ENCODE measurements at regions not wholly inside any gene's neighbourhood (a gene's known extent, or its start where the extent isn't known, plus 50 kb on each side); places are given as distances from the start of the nearest gene placed in this dataset.
"Not testable (repeated sequence)": the region's sequence is repeated elsewhere in the genome, so short reads cannot be mapped to it uniquely, and the experiment has no call there.

DNA sequence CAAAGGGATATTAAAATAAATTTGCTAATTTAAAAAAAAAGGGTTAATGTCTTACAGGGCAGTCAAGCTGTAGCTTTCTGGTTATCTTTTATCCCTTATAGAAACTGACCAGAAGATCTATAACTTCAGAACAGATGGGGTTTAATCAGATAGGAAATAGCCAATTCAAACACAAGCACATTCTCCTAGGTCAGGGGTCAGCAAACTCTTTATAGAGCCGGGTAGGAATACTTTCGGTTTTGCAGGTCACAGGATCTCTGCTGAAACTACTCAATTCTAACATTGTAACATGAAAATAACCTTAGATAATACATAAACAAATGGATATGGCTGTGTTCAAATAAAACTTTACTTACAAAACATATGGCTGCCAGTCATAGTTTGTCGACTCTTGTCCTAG lies 479.8 kb downstream of the ADRA2A start:
- no peak for DNase-seq (ENCODE audit: insufficient read length, low spot score)
- FAIRE-seq, result no peak

DNA sequence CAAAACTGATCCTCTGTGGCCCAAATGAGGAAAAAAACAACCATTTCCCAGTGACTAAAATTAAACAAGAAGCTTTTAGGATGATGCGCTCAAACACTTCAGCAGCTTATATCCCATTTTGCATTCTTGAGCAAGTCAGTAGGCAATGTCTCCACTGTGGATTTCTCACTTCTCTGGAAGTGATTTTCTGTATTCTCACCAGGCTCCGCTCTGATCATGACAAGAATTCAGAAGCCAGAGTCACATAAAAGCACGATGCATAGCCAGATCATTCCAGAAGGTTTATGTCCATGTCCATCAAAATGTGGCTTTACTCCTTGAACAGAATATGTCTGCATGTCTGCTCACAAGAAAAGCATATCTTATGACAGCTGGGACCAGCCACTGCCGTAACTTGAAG lies 481.4 kb downstream of the ADRA2A start:
- DNase-seq (ENCODE audit: insufficient read length, low spot score) (no peak), FAIRE-seq (no peak)

DNA sequence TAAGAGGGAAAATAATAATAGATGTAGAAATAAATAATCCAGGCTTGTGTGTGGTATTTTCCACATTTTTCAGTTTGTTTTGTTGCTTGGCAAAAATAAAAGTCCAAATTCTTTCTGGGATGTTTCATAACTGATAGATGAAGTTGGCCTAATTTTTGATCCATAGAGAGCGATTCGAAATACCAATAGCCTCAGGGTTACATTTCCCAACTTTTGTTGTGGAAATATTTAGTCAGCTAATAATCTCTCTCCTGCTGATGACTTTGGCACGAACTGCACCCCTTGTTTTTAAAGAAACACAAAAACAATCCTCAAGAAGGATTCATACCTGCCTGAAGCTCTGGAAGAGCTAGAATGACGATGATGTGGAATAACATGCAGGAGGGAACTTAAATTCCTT lies 483.2 kb downstream of the ADRA2A start:
- DNase-seq (ENCODE audit: insufficient read length, low spot score) (no peak), FAIRE-seq (no peak)

DNA sequence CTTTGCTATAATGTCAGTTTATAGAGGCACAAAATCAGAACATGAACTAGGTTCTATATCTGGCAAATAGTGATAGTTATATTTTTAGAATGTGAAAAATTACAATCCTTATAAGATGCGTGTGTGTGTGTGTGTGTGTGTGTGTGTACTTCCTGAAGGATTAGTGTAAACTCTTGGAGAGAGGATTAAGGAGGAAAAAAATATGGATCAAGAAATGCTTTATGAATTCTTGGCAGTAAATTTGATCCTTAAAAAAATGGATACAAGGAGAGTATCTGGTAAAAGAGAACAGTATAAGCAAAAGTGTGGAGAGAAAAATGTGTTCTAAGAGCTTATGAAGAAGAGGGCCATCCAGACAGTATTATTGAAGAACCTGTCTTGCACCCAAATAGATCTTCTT lies 484.3 kb downstream of the ADRA2A start:
- no peak for DNase-seq (ENCODE audit: insufficient read length, low spot score)
- FAIRE-seq, result no peak

DNA sequence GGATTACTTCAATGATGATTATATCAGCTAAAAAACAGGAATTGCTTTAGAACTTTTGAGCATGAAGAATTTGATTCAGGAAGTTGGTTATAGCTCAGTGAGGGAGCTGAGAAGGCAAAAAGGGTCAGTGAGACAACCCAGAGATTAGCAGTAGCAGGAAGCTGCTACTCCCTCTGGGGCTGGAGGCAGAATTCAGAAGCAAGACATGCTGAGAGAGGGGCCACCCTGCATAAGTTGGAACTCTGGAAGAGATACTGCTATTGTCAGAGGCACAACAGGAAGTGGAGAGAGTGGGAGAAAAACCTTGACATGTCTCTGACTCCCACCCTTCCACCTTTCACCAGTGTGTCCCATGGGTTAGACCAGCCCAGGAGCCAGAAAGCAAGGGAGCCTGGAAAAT lies 488.7 kb downstream of the ADRA2A start:
- DNase-seq (ENCODE audit: insufficient read length, low spot score), result no peak

DNA sequence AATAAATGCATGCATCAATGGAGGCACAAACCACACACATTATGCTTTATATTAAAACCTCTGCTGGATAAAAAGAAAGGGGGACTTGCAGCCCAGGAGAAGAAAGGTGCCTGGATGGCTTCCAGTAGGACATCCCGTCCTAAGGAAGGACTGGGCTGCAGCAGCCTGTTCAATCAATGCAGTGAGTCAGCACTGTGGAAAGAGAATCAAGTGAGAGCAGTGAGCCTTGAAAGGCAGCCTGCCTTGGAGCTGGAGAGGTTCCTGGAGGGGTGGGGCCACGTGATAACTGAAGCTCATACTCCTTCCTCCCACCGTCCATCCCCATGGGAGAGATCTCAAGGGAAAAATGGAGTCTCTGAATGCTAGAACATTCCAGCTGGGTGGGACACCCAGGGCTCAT lies 501.2 kb downstream of the ADRA2A start:
- DNase-seq (ENCODE audit: insufficient read length, low spot score) (no peak), FAIRE-seq (no peak)

More for the DNA sequence above, 488.7 kb downstream of the ADRA2A start:
- no peak for FAIRE-seq

DNA sequence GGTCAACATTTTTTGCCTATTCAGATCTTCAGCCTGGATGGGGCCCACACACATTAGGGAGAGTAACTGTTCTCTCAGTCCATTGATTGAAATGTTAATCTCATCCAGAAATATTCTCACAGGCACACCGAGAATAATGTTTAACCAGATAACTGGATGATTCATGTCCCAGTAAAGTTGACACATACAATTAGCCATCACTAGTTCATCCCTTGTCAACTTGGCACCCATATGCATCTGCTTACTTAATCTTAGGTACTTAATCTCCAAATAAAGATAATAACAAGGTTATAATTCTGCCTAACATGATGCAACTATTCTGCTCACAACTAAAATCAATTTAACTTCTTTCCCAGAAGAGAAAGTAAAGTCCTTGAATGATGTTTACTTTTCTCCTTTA lies 502.6 kb downstream of the ADRA2A start:
- DNase-seq (ENCODE audit: insufficient read length, low spot score) (no peak), FAIRE-seq (no peak)

DNA sequence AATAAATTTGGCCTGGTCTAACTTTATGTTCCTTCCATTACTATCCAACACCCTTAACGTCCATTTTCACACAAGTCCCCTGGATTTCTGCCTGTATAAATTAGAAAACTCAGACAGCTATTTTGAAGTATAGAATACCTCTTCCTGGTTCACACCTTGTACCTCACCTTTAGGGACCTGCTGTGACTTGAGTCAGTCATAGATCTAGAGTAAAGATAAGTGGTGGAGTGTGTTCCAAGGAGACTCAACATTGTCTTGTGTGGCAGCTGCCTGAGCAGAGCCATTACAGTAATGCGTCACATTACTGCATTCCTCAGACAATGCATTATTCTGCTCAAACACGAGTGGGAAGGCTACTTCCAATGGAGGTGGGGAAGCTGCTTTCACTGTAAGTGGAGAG lies 513.9 kb downstream of the ADRA2A start:
- DNase-seq (ENCODE audit: insufficient read length, low spot score) (no peak), FAIRE-seq (no peak)

DNA sequence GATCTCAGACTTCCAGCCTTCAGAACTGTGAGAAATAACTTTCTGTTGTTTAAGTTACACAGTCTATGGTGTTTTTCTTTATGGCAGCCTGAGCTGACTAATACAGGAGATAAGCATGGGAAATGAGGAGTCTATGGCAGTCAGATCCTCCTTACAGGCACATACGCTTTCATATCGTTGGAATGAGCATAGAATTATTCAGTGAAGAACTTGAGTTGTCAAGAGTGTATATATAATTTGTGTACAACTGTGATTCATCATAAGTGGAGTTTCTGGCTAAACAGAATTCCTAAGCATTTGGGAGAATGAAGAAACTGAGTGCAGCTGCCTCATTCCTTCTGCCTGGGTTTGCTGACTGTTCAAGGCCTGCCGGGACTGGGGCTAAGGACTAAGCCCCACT lies 516.7 kb downstream of the ADRA2A start:
- FAIRE-seq, result no peak
- no peak for DNase-seq (ENCODE audit: insufficient read length, low spot score)

DNA sequence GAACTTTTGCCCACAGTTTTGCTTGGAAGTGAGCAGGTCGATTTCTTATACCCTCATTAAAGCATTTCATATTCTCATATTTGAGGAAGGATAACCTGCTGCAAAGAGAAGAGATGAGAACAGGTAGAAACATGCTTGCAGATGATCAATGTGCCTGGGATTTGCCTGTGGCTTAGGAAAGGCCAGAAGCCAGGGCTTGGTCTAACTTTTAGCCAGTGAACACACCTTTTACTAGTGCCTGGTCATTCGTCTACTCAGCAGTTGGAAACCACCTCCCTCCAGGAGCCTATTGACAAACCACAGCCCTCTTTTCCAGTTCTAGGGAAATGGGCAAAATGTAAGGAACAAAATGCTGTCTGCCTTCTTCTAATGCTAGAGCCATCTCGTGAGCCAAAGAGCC lies 518.3 kb downstream of the ADRA2A start:
- no peak for FAIRE-seq
- DNase-seq (ENCODE audit: insufficient read length, low spot score), result no peak

DNA sequence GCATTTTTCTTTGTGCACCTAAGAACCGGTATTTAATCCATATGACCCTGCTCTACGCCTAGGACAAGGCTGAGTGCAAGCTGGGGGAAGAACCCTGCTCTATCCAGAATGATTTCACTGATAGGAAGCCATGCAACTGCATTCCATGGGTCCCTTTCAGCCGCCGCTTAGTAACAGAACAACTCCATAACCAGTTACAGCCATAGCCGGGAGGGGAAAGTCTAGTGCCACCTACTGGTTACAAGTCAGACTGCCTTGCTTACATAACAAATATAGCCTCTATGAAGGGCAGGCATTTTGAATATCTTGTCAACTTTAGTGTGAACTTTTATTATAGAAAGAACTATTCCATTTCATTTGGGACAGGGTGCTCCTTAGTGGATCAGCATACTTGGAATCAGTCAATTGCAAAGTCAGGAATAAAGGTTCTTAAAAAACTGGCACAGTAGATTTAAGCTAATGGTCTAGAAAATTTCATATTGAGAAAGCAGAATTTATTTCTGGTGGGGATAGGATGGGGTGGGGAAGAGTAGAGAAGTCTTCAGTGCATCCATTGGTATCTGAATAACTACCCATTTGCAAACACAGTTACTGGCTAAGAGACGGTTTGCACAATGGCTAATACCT lies 521.7 kb downstream of the ADRA2A start:
- DNase-seq (ENCODE audit: insufficient read length, low spot score) (peak; percentile 27), FAIRE-seq (peak; percentile 76)

DNA sequence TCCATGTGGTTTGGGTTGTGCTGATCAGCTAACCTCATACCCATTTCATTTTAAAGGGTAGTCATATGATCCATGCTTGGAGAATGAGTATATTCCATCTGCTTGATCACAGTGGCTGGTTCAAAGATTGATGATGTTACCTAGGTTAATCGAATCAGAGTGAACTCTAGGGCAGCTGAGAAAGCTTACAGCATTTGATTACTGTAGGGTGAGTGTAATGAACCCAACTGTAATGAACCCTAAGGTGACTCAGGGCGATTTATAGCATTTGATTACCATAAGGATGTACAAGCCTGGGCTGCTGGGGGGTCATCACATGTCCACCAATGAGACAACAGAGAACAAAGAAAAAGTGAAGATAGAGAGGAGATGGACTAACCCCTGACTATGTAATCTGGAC lies 523.1 kb downstream of the ADRA2A start:
- FAIRE-seq (no peak), DNase-seq (ENCODE audit: insufficient read length, low spot score) (no peak)

DNA sequence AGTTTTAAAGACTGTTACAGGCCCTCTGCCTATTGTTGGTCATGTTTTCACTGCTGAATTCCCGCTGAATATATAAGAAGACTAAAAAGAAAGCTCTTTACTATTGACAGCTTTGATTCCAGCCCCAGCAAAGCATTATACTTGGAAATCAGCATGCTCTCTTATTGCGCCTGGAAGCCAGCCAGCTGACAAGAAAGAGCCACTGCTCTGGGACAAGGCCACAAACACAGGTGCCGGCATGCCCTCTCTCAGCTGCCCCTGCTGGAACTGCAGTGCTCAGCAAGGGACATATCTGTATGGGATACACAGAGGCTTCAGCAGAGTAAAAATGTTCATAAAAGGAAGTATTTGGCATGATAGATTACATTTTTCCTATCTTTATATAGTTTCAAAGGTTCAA lies 523.9 kb downstream of the ADRA2A start:
- DNase-seq (ENCODE audit: insufficient read length, low spot score), result no peak

DNA sequence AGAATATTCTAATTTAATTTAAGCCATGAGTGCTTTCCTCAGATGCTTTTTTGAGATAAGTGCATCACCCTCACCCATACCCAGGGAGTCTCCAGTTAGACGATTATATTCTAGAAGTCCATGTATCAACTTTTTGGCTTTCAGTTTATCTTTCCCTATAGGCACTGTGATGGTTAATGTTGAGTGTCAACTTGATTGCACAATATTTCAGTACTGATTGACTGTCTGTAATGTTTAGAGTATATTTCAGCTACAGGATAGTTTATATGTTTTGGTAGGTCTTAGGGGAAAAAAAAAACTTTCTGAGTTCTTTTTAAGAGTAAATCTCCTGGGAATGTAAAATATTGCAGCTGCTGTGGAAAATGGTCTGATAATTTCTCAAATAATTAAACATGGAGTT lies 535.4 kb downstream of the ADRA2A start:
- DNase-seq (ENCODE audit: insufficient read length, low spot score) (no peak), FAIRE-seq (no peak)

More for the DNA sequence above, 523.9 kb downstream of the ADRA2A start:
- FAIRE-seq, result no peak

DNA sequence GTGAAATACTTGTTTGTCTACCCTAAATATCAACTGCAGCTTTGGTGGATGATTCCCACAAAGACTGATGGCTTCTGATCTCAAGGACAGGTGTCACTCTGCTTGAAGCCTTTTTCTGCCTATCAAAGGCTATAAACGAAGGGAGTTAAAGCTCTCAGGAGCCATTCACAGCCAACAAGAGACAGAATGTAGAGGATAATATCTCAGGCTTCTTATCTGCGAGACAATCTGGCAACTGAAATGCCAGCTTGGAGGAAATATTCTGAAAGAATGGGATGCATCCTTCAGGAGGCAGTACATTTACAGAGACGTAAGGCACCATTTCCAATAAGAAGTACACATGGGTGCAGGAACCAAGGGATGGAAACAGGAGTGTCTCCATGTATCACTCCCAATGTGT lies 549.4 kb downstream of the GPAM start:
- DNase-seq (ENCODE audit: insufficient read length, low spot score) (no peak), FAIRE-seq (no peak)

DNA sequence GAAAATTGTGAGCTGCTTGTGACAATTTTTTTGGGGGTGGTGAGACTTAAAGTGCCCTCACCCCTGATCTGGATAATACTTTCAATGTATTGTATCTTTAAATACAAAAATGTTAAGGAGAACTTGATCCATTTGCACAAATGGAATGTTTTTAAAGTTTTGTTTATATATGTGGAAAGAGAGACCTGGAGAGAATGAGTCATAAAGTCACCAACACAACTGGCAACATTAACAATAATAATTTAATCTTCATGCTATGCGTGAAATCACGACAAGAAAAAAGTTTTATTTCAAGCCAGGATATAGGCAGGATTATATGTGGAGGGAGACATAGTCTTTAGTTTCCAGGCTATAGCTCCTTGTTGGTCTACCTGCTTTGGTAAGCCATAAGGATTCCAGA lies 537.5 kb downstream of the GPAM start:
- no peak for DNase-seq (ENCODE audit: insufficient read length, low spot score)
- no peak for FAIRE-seq

DNA sequence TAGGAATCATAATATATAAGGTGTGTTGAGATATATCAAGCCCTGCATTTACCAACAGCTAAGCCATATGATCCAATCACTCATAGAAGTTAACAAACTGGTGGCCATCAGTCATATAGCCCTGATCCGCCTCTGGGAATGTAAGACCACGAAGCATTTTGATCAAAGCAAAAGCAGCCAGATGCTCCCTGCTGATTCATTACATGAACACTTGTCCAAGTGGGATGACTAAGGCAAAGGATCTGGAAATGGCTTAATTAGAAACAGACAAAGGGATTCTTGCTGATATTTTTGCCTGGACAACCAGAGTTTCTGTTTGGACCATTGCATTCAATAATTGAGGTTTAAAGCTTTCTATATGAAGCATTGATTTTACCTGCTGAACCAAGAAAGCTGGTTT lies 535.5 kb downstream of the GPAM start:
- FAIRE-seq, result no peak
- no peak for DNase-seq (ENCODE audit: insufficient read length, low spot score)

DNA sequence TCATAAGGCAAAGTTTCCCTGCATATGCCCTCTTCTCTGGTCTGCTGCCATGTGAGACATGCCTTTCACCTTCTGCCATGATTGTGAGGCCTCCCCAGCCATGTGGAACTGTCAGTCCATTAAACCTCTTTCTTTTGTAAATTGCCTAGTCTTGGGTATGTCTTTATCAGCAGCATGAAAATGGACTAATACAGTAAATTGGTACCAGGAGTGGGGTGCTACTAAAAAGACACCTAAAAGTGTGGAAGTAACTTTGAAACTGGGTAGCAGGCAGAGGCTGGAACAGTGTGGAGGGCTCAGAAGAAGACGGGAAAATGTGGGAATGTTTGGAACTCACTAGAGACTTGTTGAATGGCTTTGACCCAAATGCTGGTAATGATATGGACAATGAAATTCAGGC lies 534.5 kb downstream of the GPAM start:
- FAIRE-seq; DNase-seq (ENCODE audit: insufficient read length, low spot score): not testable (repeated sequence)

DNA sequence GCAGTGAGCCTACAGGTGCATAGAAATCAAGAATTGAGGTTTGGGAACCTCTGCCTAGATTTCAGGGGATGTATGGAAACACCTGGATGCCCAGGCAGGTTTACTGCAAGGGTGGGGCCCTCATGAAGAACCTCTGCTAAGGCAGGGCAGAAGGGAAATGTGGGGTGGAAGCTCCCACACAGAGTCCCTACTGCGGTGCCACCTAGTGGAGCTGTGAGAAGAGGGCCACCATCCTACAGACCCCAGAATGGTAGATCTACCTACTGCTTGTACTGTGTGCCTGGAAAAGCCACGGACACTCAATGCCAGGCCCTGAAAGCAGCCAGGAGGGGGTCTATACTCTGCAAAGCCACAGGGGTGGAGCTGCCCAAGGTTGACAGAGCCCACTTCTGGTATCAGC lies 533.5 kb downstream of the GPAM start:
- DNase-seq (ENCODE audit: insufficient read length, low spot score) (no peak), FAIRE-seq (no peak)

DNA sequence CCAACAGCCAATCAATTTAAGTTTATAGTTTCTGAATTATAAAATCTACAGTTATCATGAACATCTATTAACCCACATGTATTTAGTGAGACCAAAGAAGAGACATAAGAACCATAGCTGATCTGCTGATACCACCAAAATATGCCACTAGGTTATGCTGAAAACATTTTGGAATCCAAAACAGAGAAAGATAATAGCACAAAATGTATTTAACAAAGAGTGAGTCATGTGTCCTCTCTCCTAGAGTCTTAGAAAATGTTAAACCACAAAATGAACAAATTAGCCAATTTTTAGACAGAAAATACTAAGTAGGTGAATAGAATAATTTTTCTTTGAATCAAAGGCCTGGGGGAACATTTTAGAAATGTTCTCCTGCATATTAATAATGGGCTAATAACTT lies 527.5 kb downstream of the GPAM start:
- FAIRE-seq, result no peak
- DNase-seq (ENCODE audit: insufficient read length, low spot score), result no peak

DNA sequence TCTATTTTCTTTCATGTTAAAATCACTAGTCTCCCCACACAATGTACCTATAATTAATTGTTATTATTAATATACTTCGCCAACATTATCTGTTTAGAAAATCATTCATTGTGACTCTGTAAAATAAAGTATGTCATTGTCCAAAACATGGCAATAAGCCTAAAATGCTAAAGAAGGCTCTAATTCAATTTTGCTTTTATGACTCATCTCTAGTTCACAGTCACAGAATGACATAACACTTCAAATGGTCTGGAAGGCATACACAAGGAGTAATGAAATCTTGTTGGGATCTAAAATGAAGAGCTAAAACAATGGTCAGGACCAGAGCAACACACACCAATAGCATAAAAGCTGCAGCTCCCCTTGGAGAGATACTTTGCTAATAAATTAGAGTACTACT lies 505.8 kb downstream of the GPAM start:
- no peak for FAIRE-seq
- DNase-seq (ENCODE audit: insufficient read length, low spot score), result no peak

DNA sequence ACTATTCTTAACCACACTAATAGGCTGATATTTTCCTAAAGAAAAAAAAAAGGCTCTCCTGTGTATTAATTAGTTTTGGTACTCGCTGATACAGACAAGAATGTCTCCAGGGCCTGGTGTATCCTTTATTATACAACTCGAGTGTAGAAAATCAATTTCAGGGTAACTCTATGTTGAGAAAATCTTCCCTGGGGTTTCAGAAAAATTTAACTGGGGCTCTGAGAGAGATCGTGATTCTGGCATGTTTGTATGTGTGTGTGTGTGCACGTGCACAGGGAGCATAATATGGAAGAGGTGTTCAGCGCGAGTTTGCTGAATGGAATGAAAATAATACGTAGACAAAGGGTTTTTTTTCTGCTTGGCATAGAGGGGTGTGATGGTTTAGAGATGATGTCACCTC lies 496.8 kb downstream of the GPAM start:
- FAIRE-seq (no peak), DNase-seq (ENCODE audit: insufficient read length, low spot score) (no peak)

DNA sequence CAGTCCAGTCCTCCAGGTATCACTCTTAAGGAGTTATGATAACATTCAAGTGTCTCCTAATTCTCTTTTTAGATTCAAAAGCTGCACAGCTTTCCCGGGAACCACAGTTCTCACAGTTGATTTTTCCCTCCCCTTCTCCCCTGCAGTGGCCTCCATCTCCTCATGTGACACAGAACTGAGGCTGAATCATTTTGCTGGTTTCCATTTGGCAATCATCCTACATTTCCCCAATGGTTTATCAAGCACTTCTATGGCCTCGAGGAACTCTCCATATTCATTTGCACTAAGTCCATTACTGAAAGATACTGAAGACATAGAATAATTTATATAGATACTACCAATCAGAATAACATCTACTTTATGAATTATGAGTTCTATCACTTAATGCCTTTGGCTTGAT lies 484.9 kb downstream of the GPAM start:
- DNase-seq (ENCODE audit: insufficient read length, low spot score) (no peak), FAIRE-seq (no peak)

Data from GM19239 (cell line).